H1 (cell line): ENCODE measurements at regions not wholly inside any gene's neighbourhood (a gene's known extent, or its start where the extent isn't known, plus 50 kb on each side); places are given as distances from the start of the nearest gene placed in this dataset.

ENCODE experiments used
- EP300 ChIP-seq, 2 experiments: IDR thresholded peaks; 1 replicate in 1 of 2; 2 replicates in 1 of 2; pipeline ENCODE4 v1.6.1; 2011 to 2012; ENCODE audit warnings: low read depth in 2 of 2, low read length in 2 of 2, mild to moderate bottlenecking in 2 of 2, borderline replicate concordance in 1 of 2, inconsistent platforms in 1 of 2, moderate library complexity in 1 of 2
- EZH2 ChIP-seq: fragments of 200-600 bp; sonication (generic); IDR thresholded peaks from 2 replicates; pipeline ENCODE4 v1.7.1; 2012; ENCODE audit warnings: low read depth, mild to moderate bottlenecking, moderate library complexity, low read length, inconsistent platforms; ENCODE audit not compliant: severe bottlenecking
- JUND ChIP-seq: IDR thresholded peaks from 2 replicates; pipeline ENCODE4 v1.6.1; 2011; ENCODE audit warnings: mild to moderate bottlenecking, improper control_type of control experiment, low read length
- POLR2A ChIP-seq, 2 experiments: IDR thresholded peaks; 1 replicate in 1 of 2; 2 replicates in 1 of 2; pipeline ENCODE4 v1.6.1; 2011; ENCODE audit warnings: low read depth in 2 of 2, low read length in 2 of 2, mild to moderate bottlenecking in 2 of 2; ENCODE audit errors: control extremely low read depth in 1 of 2

DNA sequence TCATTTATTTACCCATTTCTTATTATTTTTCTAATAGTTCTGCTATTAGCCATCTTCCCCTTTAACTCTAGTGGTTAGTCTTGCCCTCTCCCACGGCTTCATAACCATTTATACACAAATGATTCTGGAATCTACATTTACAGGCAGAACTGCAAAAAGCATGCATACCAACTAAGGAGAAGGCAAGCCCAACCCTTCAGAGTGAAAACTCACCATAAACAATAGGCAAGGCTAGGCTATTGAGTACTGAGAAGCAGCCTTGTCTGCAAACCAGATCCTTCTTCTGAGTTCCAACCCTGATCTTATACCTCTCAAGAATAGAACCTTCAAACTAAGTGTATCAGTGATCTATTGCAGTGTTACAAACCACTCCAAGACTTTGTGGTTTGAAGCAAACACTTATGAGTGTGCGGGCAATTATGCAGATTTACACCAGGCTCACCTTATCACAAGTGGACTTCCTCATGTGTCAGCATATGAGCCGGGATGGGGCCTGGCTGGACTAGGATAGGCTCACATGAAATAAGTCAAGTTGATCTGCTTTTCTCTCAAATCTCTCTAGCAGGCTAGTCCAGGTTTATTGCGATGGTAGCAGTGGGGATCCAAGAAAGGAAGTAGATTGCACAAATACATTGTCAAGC, 896.9 kb upstream of the PHF14 start:
- TF ChIP-seq EP300 (IDR thresholded peaks at IDR 0.05; ENCODE audit: borderline replicate concordance in 1 of 2, low read depth in 2 of 2, low read length in 2 of 2) (no peak), JUND (no peak), POLR2A (IDR thresholded peaks at IDR 0.05; ENCODE audit: control extremely low read depth in 1 of 2, low read depth in 2 of 2, low read length in 2 of 2) (no peak), EZH2 (no peak)
